OCI-LY1 (cell line): ENCODE measurements at regions not wholly inside any gene's neighbourhood (a gene's known extent, or its start where the extent isn't known, plus 50 kb on each side); places are given as distances from the start of the nearest gene placed in this dataset.

Experiments used
- H2AFZ ChIP-seq: fragments of 200-600 bp; sonication (generic), shearing (Covaris generic); 2 replicates; pipeline ENCODE4 v1.6.0; 2014; ENCODE audit warnings: antibody characterized with exemption, mild to moderate bottlenecking, low read length
- H3F3A ChIP-seq: fragments of 200-600 bp; sonication (generic), shearing (Covaris generic); 2 replicates; pipeline ENCODE4 v1.6.0; 2014; ENCODE audit warnings: mild to moderate bottlenecking, antibody characterized with exemption, low read length, moderate library complexity; ENCODE audit not compliant: insufficient read depth
- H3K27ac ChIP-seq: fragments of 200-600 bp; sonication (generic); 2 replicates; pipeline ENCODE4 v1.5.1; 2014; ENCODE audit warnings: low read length, mixed run types, mild to moderate bottlenecking, low read depth; ENCODE audit not compliant: poor library complexity, severe bottlenecking
- H3K27me3 ChIP-seq: fragments of 200-600 bp; sonication (generic); 2 replicates; pipeline ENCODE4 v1.6.0; 2014; ENCODE audit warnings: antibody characterized with exemption, mild to moderate bottlenecking, low read length, moderate library complexity; ENCODE audit not compliant: insufficient read depth
- H3K36me3 ChIP-seq: fragments of 200-600 bp; sonication (generic); 2 replicates; pipeline ENCODE4 v1.6.1; 2014; ENCODE audit warnings: mild to moderate bottlenecking, antibody characterized with exemption, low read length, moderate library complexity, mixed read lengths; ENCODE audit not compliant: insufficient read depth
- H3K4me1 ChIP-seq: fragments of 200-600 bp; sonication (generic); 2 replicates; pipeline ENCODE4 v1.5.1; 2014; ENCODE audit warnings: mild to moderate bottlenecking, low read length, moderate library complexity; ENCODE audit not compliant: insufficient read depth, severe bottlenecking
- H3K4me2 ChIP-seq: fragments of 200-600 bp; sonication (generic), shearing (Covaris generic); 2 replicates; pipeline ENCODE4 v1.6.1; 2014; ENCODE audit warnings: low read length
- H3K4me3 ChIP-seq: fragments of 200-600 bp; sonication (generic); 2 replicates; pipeline ENCODE4 v1.5.1; 2014; ENCODE audit warnings: low read length, low read depth, mild to moderate bottlenecking, mixed read lengths; ENCODE audit not compliant: poor library complexity, severe bottlenecking
- H3K79me2 ChIP-seq: fragments of 200-600 bp; shearing (Covaris generic); 2 replicates; pipeline ENCODE4 v1.6.1; 2016; ENCODE audit warnings: mixed run types, low read length, mixed read lengths; ENCODE audit not compliant: insufficient read depth
- H3K9ac ChIP-seq: fragments of 200-600 bp; sonication (generic), shearing (Covaris generic); 2 replicates; pipeline ENCODE4 v1.6.1; 2014; ENCODE audit warnings: mild to moderate bottlenecking, low read length, mixed read lengths
- H3K9me2 ChIP-seq: fragments of 200-600 bp; sonication (generic), shearing (Covaris generic); 2 replicates; pipeline ENCODE4 v1.6.1; 2014; ENCODE audit warnings: low read depth, mild to moderate bottlenecking, low read length, mixed read lengths
- H3K9me3 ChIP-seq: fragments of 200-600 bp; shearing (Covaris generic); 2 replicates; pipeline ENCODE4 v1.6.1; 2014; ENCODE audit warnings: low read length, mixed read lengths
- H4K20me1 ChIP-seq: fragments of 200-600 bp; sonication (generic), shearing (Covaris generic); 2 replicates; pipeline ENCODE4 v1.6.0; 2016; ENCODE audit warnings: mild to moderate bottlenecking, low read length; ENCODE audit not compliant: insufficient read depth
- EZH2 ChIP-seq: fragments of 200-600 bp; sonication (generic), shearing (Covaris generic); IDR thresholded peaks from 2 replicates; pipeline ENCODE4 v1.8.0; 2017; ENCODE audit warnings: borderline replicate concordance, mixed run types, mild to moderate bottlenecking, antibody characterized with exemption, low read length, moderate library complexity, mixed read lengths
- TF ChIP-seq, protein P1 (sequence below): fragments of 200-600 bp; sonication (generic), shearing (Covaris generic); IDR thresholded peaks from 2 replicates; pipeline ENCODE4 v1.5.1; 2017; ENCODE audit warnings: mild to moderate bottlenecking, antibody characterized with exemption, low read length, moderate library complexity, mixed read lengths

DNA sequence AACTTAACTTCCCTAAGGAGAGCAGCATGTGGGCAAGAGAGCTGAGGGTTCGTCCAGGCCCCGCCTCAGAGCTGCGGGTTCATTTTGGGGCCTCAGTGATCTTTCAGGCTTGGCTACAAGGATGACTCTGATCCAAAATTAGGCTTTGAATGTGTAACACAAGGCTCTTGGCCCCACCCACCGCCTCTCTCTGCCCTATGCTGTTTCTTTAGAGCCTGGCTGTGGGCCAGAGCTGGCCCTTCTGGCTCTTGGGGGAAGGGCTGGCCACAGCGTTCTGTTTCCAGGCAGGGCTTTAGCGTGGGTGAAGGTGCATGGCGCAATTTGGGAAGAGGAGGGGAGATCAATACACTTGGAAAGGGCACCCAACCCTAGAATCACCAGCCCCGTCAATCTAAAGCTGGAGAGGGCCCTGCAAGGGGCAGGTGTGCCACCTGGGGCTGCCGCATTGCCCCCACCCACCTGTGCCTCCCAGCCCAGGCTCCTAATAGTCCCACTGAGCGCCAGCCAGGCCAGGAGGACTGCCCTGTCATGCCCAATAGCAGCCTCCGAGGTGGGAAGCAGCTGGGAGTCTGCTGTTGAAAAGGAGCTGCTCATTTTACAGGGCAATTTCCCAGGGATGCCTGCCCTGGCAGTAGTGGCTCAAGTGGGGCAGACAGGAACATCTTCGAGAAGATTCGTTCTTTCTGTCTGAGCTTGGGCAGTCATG lies 84.5 kb upstream of the MAML3 start:
- Histone ChIP-seq H3K4me3 (no peak overlapping the region), H3K27me3 (no peaks in the 10 kb centered on the region), H3K4me2 (peak overlapping the region; percentile 41; the same call in 1 of the 2 replicates), H3K27ac (peak overlapping the region; percentile 58), H3K36me3 (no peaks in the 10 kb centered on the region), H3F3A (no peaks in the 10 kb centered on the region), H3K9me2 (no peaks in the 10 kb centered on the region), H3K9ac (peak overlapping the region; percentile 11; the same call in 1 of the 2 replicates), H2AFZ (no peak overlapping the region), H3K9me3 (no peaks in the 10 kb centered on the region), H3K4me1 (peaks cover 58% of the 10 kb centered on the region), H4K20me1 (no peaks in the 10 kb centered on the region), H3K79me2 (no peaks in the 10 kb centered on the region)
- TF ChIP-seq, protein P1, sequence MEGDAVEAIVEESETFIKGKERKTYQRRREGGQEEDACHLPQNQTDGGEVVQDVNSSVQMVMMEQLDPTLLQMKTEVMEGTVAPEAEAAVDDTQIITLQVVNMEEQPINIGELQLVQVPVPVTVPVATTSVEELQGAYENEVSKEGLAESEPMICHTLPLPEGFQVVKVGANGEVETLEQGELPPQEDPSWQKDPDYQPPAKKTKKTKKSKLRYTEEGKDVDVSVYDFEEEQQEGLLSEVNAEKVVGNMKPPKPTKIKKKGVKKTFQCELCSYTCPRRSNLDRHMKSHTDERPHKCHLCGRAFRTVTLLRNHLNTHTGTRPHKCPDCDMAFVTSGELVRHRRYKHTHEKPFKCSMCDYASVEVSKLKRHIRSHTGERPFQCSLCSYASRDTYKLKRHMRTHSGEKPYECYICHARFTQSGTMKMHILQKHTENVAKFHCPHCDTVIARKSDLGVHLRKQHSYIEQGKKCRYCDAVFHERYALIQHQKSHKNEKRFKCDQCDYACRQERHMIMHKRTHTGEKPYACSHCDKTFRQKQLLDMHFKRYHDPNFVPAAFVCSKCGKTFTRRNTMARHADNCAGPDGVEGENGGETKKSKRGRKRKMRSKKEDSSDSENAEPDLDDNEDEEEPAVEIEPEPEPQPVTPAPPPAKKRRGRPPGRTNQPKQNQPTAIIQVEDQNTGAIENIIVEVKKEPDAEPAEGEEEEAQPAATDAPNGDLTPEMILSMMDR: no peak
- TF ChIP-seq EZH2: no peak

DNA sequence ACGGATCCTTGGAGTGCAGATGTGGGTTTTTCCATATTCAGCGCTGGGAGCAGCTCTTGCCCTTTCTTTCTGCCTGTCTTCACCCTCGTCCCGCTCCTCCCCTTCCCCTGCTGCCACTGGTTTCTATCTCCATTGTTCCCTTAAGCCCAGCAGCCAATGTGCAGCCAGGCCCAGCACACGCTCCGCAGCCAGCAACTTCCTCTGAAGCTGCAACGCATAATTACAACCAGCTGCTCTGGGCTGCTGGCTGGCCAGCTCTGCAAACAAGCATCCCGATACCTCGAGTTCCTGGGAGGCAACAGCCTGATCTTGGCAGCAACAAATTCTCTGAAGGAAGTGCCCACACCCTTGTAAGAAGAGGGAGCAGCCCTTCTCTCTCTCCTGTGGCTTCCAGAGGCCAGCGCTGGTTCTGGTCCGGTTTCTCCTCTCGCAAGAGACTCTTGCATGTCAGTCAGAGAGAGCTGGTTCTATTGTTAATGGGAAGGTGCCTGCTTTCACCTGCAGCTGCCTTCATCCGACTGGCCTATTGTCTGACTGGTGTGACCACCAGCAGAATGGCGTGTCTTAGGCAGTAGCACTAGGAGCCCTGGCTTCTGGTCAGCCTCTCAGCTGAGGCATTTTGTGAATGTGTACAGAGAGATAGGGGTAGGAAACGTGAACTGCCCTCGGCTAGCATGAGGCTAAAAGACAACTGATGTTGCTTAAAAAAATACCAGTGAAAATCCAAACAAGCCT lies 83.8 kb upstream of the MAML3 start:
- peak overlapping the region; percentile 41; the same call in 1 of the 2 replicates for H3K4me2 ChIP-seq
- no peak overlapping the region; the same call in 1 of the 2 replicates for H3K9ac ChIP-seq
- H3K27ac ChIP-seq: peak overlapping the region; percentile 58
- peaks cover 51% of the 10 kb centered on the region for H3K4me1 ChIP-seq
- H3K9me3 ChIP-seq: no peaks in the 10 kb centered on the region
- H3K36me3 ChIP-seq: no peaks in the 10 kb centered on the region
- H3K9me2 ChIP-seq: no peaks in the 10 kb centered on the region
- no peaks in the 10 kb centered on the region for H3F3A ChIP-seq
- no peaks in the 10 kb centered on the region for H3K79me2 ChIP-seq
- no peak overlapping the region for H3K4me3 ChIP-seq
- TF ChIP-seq, protein P1: no peak
- no peak for TF ChIP-seq EZH2
- H2AFZ ChIP-seq: no peak overlapping the region
- no peaks in the 10 kb centered on the region for H3K27me3 ChIP-seq
- no peaks in the 10 kb centered on the region for H4K20me1 ChIP-seq

DNA sequence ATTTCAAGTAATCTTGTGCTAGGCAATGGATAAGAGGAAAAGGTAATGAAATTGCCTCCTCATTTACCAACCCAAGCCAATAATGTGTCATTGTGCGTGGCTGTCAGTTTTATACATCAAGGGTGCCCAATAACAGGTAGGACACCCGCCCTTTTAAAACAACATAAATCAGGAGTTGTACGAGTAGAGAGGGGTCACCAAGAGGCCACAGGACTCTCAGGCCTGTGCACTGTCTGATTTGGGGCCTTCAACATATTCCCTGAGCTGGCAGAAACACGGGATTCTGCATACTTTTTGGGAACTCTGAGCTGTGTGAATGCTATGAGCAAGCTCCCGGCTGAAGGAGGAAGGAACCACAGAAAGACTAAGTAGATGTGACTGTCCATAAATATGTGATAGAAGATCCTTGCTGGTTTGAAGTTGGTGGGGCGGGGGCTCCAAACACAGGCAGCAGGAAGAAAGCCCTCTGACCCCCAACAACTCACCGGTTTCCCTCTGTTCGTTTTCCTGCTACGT lies 82.7 kb upstream of the MAML3 start:
- H3K27ac ChIP-seq: no peak overlapping the region
- H3K79me2 ChIP-seq: no peaks in the 10 kb centered on the region
- TF ChIP-seq EZH2: no peak
- TF ChIP-seq, protein P1: no peak

More for the DNA sequence above, 82.7 kb upstream of the MAML3 start:
- Histone ChIP-seq H4K20me1 (no peaks in the 10 kb centered on the region), H3K4me1 (peaks cover 43% of the 10 kb centered on the region), H3F3A (no peaks in the 10 kb centered on the region), H3K27me3 (no peaks in the 10 kb centered on the region), H3K9me3 (no peaks in the 10 kb centered on the region), H3K4me2 (no peak overlapping the region), H3K9me2 (no peaks in the 10 kb centered on the region), H3K4me3 (no peak overlapping the region), H3K36me3 (no peaks in the 10 kb centered on the region), H2AFZ (no peak overlapping the region), H3K9ac (no peak overlapping the region)
